Endothelial cell of umbilical vein (primary cell): ENCODE measurements at regions not wholly inside any gene's neighbourhood (a gene's known extent, or its start where the extent isn't known, plus 50 kb on each side); places are given as distances from the start of the nearest gene placed in this dataset.

Source experiments
- BruUV-seq: library from RNA; stranded (reverse); fragments of 400-500 nt; replicated peaks from 2 replicates; lab custom pipeline; 2021; lab: Mats Ljungman, UMichigan
- CTCF ChIA-PET: fragments of 300-600, 350-600 bp; sonication (Branson Sonifier 250); formaldehyde crosslinking; loops from one replicate; lab custom pipeline; 2021; ENCODE audit warnings: antibody characterized with exemption, inconsistent platforms; lab: Charles Lee
- POLR2A ChIA-PET: fragments of 300-600, 350-600 bp; sonication (Branson Sonifier 250); formaldehyde crosslinking; loops from one replicate; lab custom pipeline; 2021; ENCODE audit warnings: antibody characterized with exemption, inconsistent platforms; lab: Charles Lee
- DNase-seq: peaks from one replicate; pipeline ENCODE4 v3.0.0-alpha.2; 2011; ENCODE audit warnings: low read depth, low spot score
- FAIRE-seq: peaks from 2 replicates; lab custom pipeline; 2011; peaks lifted over from hg19 to GRCh38; lab: Jason Lieb, UNC
- H2AFZ ChIP-seq: 2 replicates; pipeline ENCODE4 v1.6.0; 2012; ENCODE audit warnings: low read depth, low read length, control low read depth, inconsistent platforms
- H3K27ac ChIP-seq: 2 replicates; pipeline ENCODE4 v1.5.1; 2011; ENCODE audit warnings: low read depth, mild to moderate bottlenecking, control low read depth, low read length, moderate library complexity; ENCODE audit not compliant: insufficient read depth
- H3K27me3 ChIP-seq, 2 experiments: 2 replicates each; pipeline versions ENCODE4 v1.6.0 to v1.6.1; 2011; ENCODE audit warnings: low read length in 2 of 2, mixed read lengths in 1 of 2; ENCODE audit not compliant: control insufficient read depth in 2 of 2, insufficient read depth in 2 of 2
- H3K36me3 ChIP-seq, 2 experiments: 2 replicates in 1 of 2; 3 replicates in 1 of 2; pipeline ENCODE4 v1.5.1; 2011; ENCODE audit warnings: low read length in 2 of 2, mild to moderate bottlenecking in 1 of 2, moderate library complexity in 1 of 2; ENCODE audit not compliant: control insufficient read depth in 2 of 2, insufficient read depth in 2 of 2; ENCODE audit errors: extremely low read depth in 1 of 2
- H3K4me1 ChIP-seq: 3 replicates; pipeline ENCODE4 v1.5.1; 2011; ENCODE audit warnings: mild to moderate bottlenecking, low read length; ENCODE audit not compliant: control insufficient read depth, insufficient read depth; ENCODE audit errors: extremely low read depth
- H3K4me2 ChIP-seq: 2 replicates; pipeline ENCODE4 v1.6.1; 2011; ENCODE audit warnings: low read length, control low read depth, mixed read lengths; ENCODE audit not compliant: insufficient read depth
- H3K4me3 ChIP-seq, 3 experiments: fragments of 200-600 bp in 1 of 3; sonication (generic), shearing (Covaris generic) in 1 of 3; replicated peaks in 1 of 3; 2 replicates each; pipeline ENCODE4 v1.5.1; 2011 to 2016; ENCODE audit warnings: control low read depth in 3 of 3, low read length in 3 of 3, mild to moderate bottlenecking in 2 of 3, inconsistent platforms in 1 of 3, low read depth in 1 of 3, moderate library complexity in 1 of 3; ENCODE audit not compliant: insufficient read depth in 1 of 3
- H3K79me2 ChIP-seq: 2 replicates; pipeline ENCODE4 v1.6.0; 2012; ENCODE audit warnings: low read length, inconsistent platforms; ENCODE audit not compliant: control insufficient read depth, insufficient read depth
- H3K9ac ChIP-seq: replicated peaks from 2 replicates; pipeline ENCODE3; 2011; ENCODE audit warnings: low read length, control low read depth; ENCODE audit not compliant: insufficient read depth; ENCODE audit errors: extremely low read depth
- H3K9me1 ChIP-seq: replicated peaks from 3 replicates; pipeline ENCODE4 v1.6.0; 2011; ENCODE audit warnings: mild to moderate bottlenecking, low read length; ENCODE audit not compliant: control insufficient read depth, insufficient read depth; ENCODE audit errors: extremely low read depth
- H3K9me3 ChIP-seq: replicated peaks from 2 replicates; pipeline ENCODE4 v1.5.1; 2012; ENCODE audit warnings: low read length, inconsistent platforms; ENCODE audit not compliant: control insufficient read depth, insufficient read depth
- H4K20me1 ChIP-seq: replicated peaks from 2 replicates; pipeline ENCODE3; 2011; ENCODE audit warnings: mild to moderate bottlenecking, low read length; ENCODE audit not compliant: control insufficient read depth, insufficient read depth; ENCODE audit errors: extremely low read depth
- CTCF ChIP-seq, 2 donors: IDR thresholded peaks; 1 replicate in 1 of 2; 2 replicates in 1 of 2; pipeline ENCODE4 v1.5.1; 2011; ENCODE audit warnings: low read length in 2 of 2, mild to moderate bottlenecking in 2 of 2, moderate library complexity in 2 of 2, control low read depth in 1 of 2, inconsistent platforms in 1 of 2, low read depth in 1 of 2; ENCODE audit not compliant: insufficient read depth in 1 of 2; ENCODE audit errors: extremely low read depth in 1 of 2
- EZH2 ChIP-seq: IDR thresholded peaks from 2 replicates; pipeline ENCODE4 v1.6.1; 2012; ENCODE audit warnings: borderline replicate concordance, low read depth, mild to moderate bottlenecking, moderate library complexity, low read length, inconsistent platforms; ENCODE audit not compliant: severe bottlenecking
- FOS ChIP-seq: IDR thresholded peaks from 2 replicates; pipeline ENCODE4 v1.6.1; 2011; ENCODE audit warnings: mild to moderate bottlenecking, low read length, moderate library complexity, borderline replicate concordance; ENCODE audit not compliant: insufficient read depth
- GATA2 ChIP-seq: IDR thresholded peaks from 2 replicates; pipeline ENCODE4 v1.7.0; 2011; ENCODE audit warnings: low read depth, mild to moderate bottlenecking, moderate library complexity, mixed read lengths, low read length; ENCODE audit not compliant: insufficient read length, insufficient read depth
- JUN ChIP-seq: IDR thresholded peaks from 2 replicates; pipeline ENCODE4 v1.6.1; 2011; ENCODE audit warnings: borderline replicate concordance, low read depth; ENCODE audit not compliant: insufficient read length, insufficient read depth
- MAX ChIP-seq: IDR thresholded peaks from 2 replicates; pipeline ENCODE4 v1.6.1; 2011; ENCODE audit not compliant: insufficient read depth, insufficient read length
- MYC ChIP-seq: IDR thresholded peaks from one replicate; pipeline ENCODE4 v1.6.1; 2011; ENCODE audit warnings: mild to moderate bottlenecking, low read depth, low read length
- POLR2A ChIP-seq: IDR thresholded peaks from 2 replicates; pipeline ENCODE4 v1.6.1; 2012; ENCODE audit warnings: low read depth, mild to moderate bottlenecking, control low read depth, low read length
- POLR2AphosphoS5 ChIP-seq: IDR thresholded peaks from 2 replicates; pipeline ENCODE4 v1.6.1; 2012; ENCODE audit warnings: low read depth, mild to moderate bottlenecking, control low read depth, low read length, moderate library complexity; ENCODE audit not compliant: insufficient read depth
- dilution Hi-C: fragments of 300-500 bp; cut with MboI; formaldehyde crosslinking; loops from one replicate; pipeline ENCODE4 v1.15.0; 2019; ENCODE audit warnings: low sequenced_read_pairs; ENCODE audit not compliant: extremely low pct_ligation_motif_present
- intact Hi-C: fragments of 100-400 bp; cut with micrococcal nuclease; formaldehyde crosslinking; loops from one replicate; pipeline ENCODE4 v1.10.0; 2022

DNA sequence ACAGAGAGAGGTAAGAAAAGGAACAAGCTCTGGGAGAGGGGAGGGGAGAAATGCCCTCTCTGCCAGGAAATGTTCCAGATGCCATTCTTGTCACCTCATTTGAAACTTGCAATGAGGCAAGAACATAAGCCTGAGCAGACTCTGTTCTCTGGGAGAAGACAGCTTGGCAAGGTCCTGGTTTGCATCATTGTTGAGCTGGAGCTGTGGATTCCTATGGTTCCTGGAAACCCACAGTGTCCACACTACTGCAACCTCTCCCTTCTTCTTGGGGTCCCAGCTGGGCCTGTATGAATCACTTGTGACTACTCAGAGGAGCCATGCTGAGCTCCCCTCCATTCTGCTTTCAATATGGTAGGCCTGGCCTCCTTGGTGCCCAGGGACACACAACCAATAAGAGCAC lies 60.8 kb upstream of the HECTD2 start:
- H4K20me1 ChIP-seq: no peaks in the 10 kb centered on the region
- FAIRE-seq: peak; percentile 75
- no peaks in the 10 kb centered on the region for H3K36me3 ChIP-seq
- no peaks in the 10 kb centered on the region for H3K79me2 ChIP-seq
- intact Hi-C loops: no loop called here
- POLR2A ChIA-PET: no interaction called here
- H3K9me1 ChIP-seq: no peaks in the 10 kb centered on the region
- H3K27me3 ChIP-seq: no peaks in the 10 kb centered on the region
- no peak overlapping the region for H3K4me2 ChIP-seq
- peak overlapping the region; percentile 70 for H3K27ac ChIP-seq
- peaks cover 21% of the 10 kb centered on the region for H3K4me1 ChIP-seq
- dilution Hi-C loops: no loop called here
- H3K9me3 ChIP-seq: no peaks in the 10 kb centered on the region
- H3K9ac ChIP-seq: no peak overlapping the region
- DNase-seq: peak; percentile 57
- H3K4me3 ChIP-seq: no peak overlapping the region
- CTCF ChIA-PET: interaction anchor here (1.0 to 3.0 kb wide), 4 partner anchors 8 to 50 kb away, joined by 3 to 17 read pairs (median 10); no protein-coding TSS in a partner anchor
- peak overlapping the region; percentile 19 for H2AFZ ChIP-seq
- BruUV-seq: no TSS peak
- TF ChIP-seq POLR2A (no peak), POLR2AphosphoS5 (peak; percentile 32), JUN (peak; percentile 55), MAX (no peak), CTCF (IDR thresholded peaks at IDR 0.05; ENCODE audit: extremely low read depth in 1 of 2, insufficient read depth in 1 of 2, low read depth in 1 of 2, low read length in 2 of 2) (no peak)

GRCh38 chr10:91350651-91351081 lies 59.5 kb upstream of the HECTD2 start:
- CTCF ChIA-PET: interaction anchor here (0.6 to 3.0 kb wide), 5 partner anchors 9 to 58 kb away, joined by 3 to 17 read pairs (median 7); no protein-coding TSS in a partner anchor
- intact Hi-C loops: no loop called here
- Histone ChIP-seq H3K9ac (no peak overlapping the region), H3K27me3 (no peaks in the 10 kb centered on the region), H3K9me3 (no peaks in the 10 kb centered on the region), H3K27ac (no peak overlapping the region), H3K9me1 (no peaks in the 10 kb centered on the region), H3K4me2 (no peak overlapping the region), H3K4me3 (no peak overlapping the region), H3K4me1 (peaks cover 19% of the 10 kb centered on the region), H3K36me3 (no peaks in the 10 kb centered on the region), H2AFZ (no peak overlapping the region), H3K79me2 (no peaks in the 10 kb centered on the region), H4K20me1 (no peaks in the 10 kb centered on the region)
- FAIRE-seq: no peak
- DNase-seq: peak; percentile 23
- no TSS peak for BruUV-seq
- dilution Hi-C loops: no loop called here
- TF ChIP-seq MAX: no peak
- TF ChIP-seq POLR2AphosphoS5: no peak
- no peak for TF ChIP-seq GATA2
- no peak for TF ChIP-seq JUN
- TF ChIP-seq FOS: no peak
- TF ChIP-seq POLR2A: no peak
- TF ChIP-seq MYC: no peak
- TF ChIP-seq EZH2: no peak
- TF ChIP-seq CTCF (IDR thresholded peaks at IDR 0.05; ENCODE audit: extremely low read depth in 1 of 2, insufficient read depth in 1 of 2, low read depth in 1 of 2, low read length in 2 of 2): no peak
- POLR2A ChIA-PET: interaction anchor here (0.7 kb wide), 1 partner anchor 1551 kb away, joined by 8 read pairs; no protein-coding TSS in a partner anchor
